Nephron progenitor cell (in vitro differentiated cells): ENCODE measurements at regions not wholly inside any gene's neighbourhood (a gene's known extent, or its start where the extent isn't known, plus 50 kb on each side); places are given as distances from the start of the nearest gene placed in this dataset.
A peak's percentile ranks its signal among the peaks of the same experiment; 100 is the strongest.

ENCODE experiments used
- DNase-seq: peaks from one replicate; pipeline ENCODE4 v3.0.0; 2021
- H3K27ac Mint-ChIP-seq: 2 replicates; pipeline ENCODE4 v1.8.0; 2021; ENCODE audit warnings: mild to moderate bottlenecking, moderate library complexity, mixed read lengths
- H3K27me3 Mint-ChIP-seq: 2 replicates; pipeline ENCODE4 v1.8.0; 2021; ENCODE audit warnings: mild to moderate bottlenecking, low read depth, mixed read lengths; ENCODE audit not compliant: poor library complexity
- H3K36me3 Mint-ChIP-seq: 2 replicates; pipeline ENCODE4 v1.8.0; 2021; ENCODE audit warnings: low read depth, mixed read lengths
- H3K4me1 Mint-ChIP-seq: 2 replicates; pipeline ENCODE4 v1.8.0; 2021; ENCODE audit warnings: mixed read lengths
- H3K4me3 Mint-ChIP-seq: 2 replicates; pipeline ENCODE4 v1.8.0; 2021; ENCODE audit warnings: mild to moderate bottlenecking, moderate library complexity, mixed read lengths
- H3K9me3 Mint-ChIP-seq: 2 replicates; pipeline ENCODE4 v1.8.0; 2021; ENCODE audit warnings: mild to moderate bottlenecking, moderate library complexity, mixed read lengths
- CTCF ChIP-seq: fragments of 200-600 bp; sonication (generic); IDR thresholded peaks from 2 replicates; pipeline ENCODE4 v1.5.0; 2021; ENCODE audit warnings: antibody characterized with exemption

- H3K4me3 Mint-ChIP-seq, result no peak overlapping the region
- peaks cover 52% of the 10 kb centered on the region for H3K9me3 Mint-ChIP-seq
- no peak overlapping the region for H3K27ac Mint-ChIP-seq
- peaks cover 31% of the 10 kb centered on the region for H3K36me3 Mint-ChIP-seq
- TF ChIP-seq CTCF, result no peak
- H3K4me1 Mint-ChIP-seq, result peaks cover 10% of the 10 kb centered on the region
- no peaks in the 10 kb centered on the region for H3K27me3 Mint-ChIP-seq
- no peak for DNase-seq
These were observed 714.6 kb upstream of the GRAMD2B start for GRCh38 chr5:125708583-125708982.

- no peak for TF ChIP-seq CTCF
These were observed 712.5 kb upstream of the GRAMD2B start for GRCh38 chr5:125710745-125711144.

GRCh38 chr5:125712397-125712796 is 710.8 kb upstream of the GRAMD2B start:
- Mint-ChIP-seq H3K36me3 (no peaks in the 10 kb centered on the region), H3K4me1 (peaks cover 38% of the 10 kb centered on the region), H3K9me3 (peaks cover 16% of the 10 kb centered on the region), H3K4me3 (no peak overlapping the region), H3K27ac (no peak overlapping the region), H3K27me3 (peaks cover 3% of the 10 kb centered on the region)
- no peak for TF ChIP-seq CTCF
- DNase-seq, result no peak

More at GRCh38 chr5:125710745-125711144, 712.5 kb upstream of the GRAMD2B start:
- DNase-seq, result no peak
- no peak overlapping the region for H3K27ac Mint-ChIP-seq
- H3K4me1 Mint-ChIP-seq, result peaks cover 22% of the 10 kb centered on the region
- peaks cover 31% of the 10 kb centered on the region for H3K9me3 Mint-ChIP-seq
- H3K27me3 Mint-ChIP-seq, result peaks cover 3% of the 10 kb centered on the region
- peaks cover 12% of the 10 kb centered on the region for H3K36me3 Mint-ChIP-seq
- H3K4me3 Mint-ChIP-seq, result no peak overlapping the region

GRCh38 chr5:125713109-125713805 is 710.0 kb upstream of the GRAMD2B start:
- H3K27ac Mint-ChIP-seq, result no peak overlapping the region
- TF ChIP-seq CTCF, result no peak
- peaks cover 3% of the 10 kb centered on the region for H3K27me3 Mint-ChIP-seq
- H3K36me3 Mint-ChIP-seq, result no peaks in the 10 kb centered on the region
- H3K4me3 Mint-ChIP-seq, result no peak overlapping the region
- peaks cover 43% of the 10 kb centered on the region for H3K4me1 Mint-ChIP-seq
- DNase-seq, result no peak
- H3K9me3 Mint-ChIP-seq, result peaks cover 10% of the 10 kb centered on the region

- TF ChIP-seq CTCF, result no peak
- no peak overlapping the region for H3K4me3 Mint-ChIP-seq
- H3K9me3 Mint-ChIP-seq, result no peaks in the 10 kb centered on the region
- DNase-seq, result no peak
- H3K27me3 Mint-ChIP-seq, result peaks cover 3% of the 10 kb centered on the region
- peaks cover 52% of the 10 kb centered on the region for H3K4me1 Mint-ChIP-seq
- no peaks in the 10 kb centered on the region for H3K36me3 Mint-ChIP-seq
- no peak overlapping the region for H3K27ac Mint-ChIP-seq
These were observed 708.0 kb upstream of the GRAMD2B start for GRCh38 chr5:125715216-125715615.

- H3K27me3 Mint-ChIP-seq, result peaks cover 3% of the 10 kb centered on the region
- no peak for DNase-seq
- no peak for TF ChIP-seq CTCF
- H3K9me3 Mint-ChIP-seq, result no peaks in the 10 kb centered on the region
- H3K36me3 Mint-ChIP-seq, result no peaks in the 10 kb centered on the region
- H3K27ac Mint-ChIP-seq, result peak overlapping the region; percentile 18
- H3K4me3 Mint-ChIP-seq, result no peak overlapping the region
- H3K4me1 Mint-ChIP-seq, result peaks cover 53% of the 10 kb centered on the region
These were observed 706.0 kb upstream of the GRAMD2B start for GRCh38 chr5:125717209-125717608.
